HG03025 (cell line): ENCODE measurements at regions not wholly inside any gene's neighbourhood (a gene's known extent, or its start where the extent isn't known, plus 50 kb on each side); places are given as distances from the start of the nearest gene placed in this dataset.
A peak's percentile ranks its signal among the peaks of the same experiment; 100 is the strongest.
"Not testable (repeated sequence)": the region's sequence is repeated elsewhere in the genome, so short reads cannot be mapped to it uniquely, and the experiment has no call there.

ENCODE experiments used
- ATAC-seq: cut with Tn5 transposase; IDR thresholded peaks from one replicate; pipeline ENCODE4 v1.9.1; 2021; ENCODE audit warnings: mild to moderate bottlenecking, moderate library complexity; ENCODE audit not compliant: unreplicated experiment, low FRiP score

DNA sequence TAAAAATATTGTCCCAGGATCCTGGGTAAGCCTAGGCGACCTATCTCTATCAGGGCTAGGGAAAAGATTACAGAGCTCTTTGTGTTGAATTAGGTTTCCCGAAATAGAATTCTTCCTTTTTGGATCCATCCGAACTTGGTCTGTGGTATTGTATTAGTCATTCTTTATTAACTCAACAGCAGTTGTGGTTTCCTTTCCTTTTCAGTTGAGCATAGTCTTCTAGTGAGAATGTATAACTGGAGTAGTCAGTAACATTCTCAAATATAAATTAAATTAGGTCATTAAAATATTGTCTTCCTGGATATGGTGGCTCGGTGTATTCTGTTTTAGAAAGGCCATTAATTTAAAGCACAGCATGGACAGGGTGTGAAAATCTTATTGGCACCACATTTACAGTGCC is 520.4 kb downstream of the NLGN4X start:
- ATAC-seq, result no peak

- ATAC-seq, result no peak
Observed at GRCh38 chrX:5702890-5703289, 525.8 kb downstream of the NLGN4X start.

GRCh38 chrX:5695971-5696370 is 532.7 kb downstream of the NLGN4X start:
- no peak for ATAC-seq

GRCh38 chrX:5683996-5684395 is 544.7 kb downstream of the NLGN4X start:
- no peak for ATAC-seq

DNA sequence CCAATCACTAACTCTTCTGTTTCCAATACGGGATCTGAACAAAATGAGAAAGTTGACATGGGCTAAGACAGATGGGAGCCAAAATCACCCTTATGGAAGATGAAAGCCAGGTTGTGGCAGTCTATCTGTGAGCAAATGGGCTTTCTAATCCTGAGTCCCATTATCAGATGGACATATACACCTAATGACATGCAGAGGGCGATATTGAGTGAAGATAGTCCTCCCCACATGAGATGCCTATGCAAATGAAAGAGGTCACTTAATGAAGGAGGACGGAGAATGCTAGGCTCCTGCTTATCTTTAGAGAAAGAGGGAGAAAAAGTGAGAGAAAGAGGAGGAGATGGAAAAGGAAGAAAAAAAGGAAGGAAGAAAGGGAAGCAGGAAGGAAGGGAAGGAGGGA is 547.5 kb downstream of the NLGN4X start:
- ATAC-seq, result no peak

DNA sequence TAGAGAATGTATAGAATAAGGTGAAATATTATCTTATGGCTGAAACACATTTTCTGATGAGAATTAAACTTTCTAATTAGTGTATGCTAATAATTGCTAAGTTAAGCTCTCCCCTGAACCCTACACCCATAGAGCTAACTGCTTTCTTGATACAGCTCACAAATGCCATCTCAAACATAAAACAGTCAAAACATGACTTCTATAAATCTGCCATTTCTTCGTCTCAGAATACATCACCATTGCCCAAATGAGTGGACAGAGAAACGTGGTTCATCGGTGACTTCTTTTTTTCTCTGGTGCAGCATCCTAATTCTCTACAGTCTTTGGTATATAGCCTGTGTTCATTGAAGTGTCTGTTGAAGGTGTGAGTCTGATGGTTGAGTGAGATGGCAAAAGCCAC is 554.6 kb downstream of the NLGN4X start:
- ATAC-seq, result no peak

DNA sequence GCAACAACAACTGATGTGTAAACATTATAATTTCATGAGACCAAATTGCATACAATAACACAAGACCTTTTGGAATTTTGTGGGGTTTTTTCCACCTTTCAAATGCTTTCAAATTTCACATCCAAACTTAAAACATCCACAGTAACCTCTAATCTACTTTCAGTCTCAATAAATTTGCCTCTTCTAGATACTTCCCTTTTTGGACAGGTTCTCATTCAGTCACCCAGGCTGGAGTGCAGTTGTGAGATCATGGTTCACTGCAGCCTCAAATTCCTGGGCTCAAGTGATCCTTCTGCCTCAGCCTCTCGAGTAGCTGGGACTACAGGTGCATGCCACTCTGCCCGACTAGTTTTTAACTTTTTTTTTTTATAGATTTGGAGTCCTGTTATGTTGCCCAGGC is 556.6 kb downstream of the NLGN4X start:
- no peak for ATAC-seq

GRCh38 chrX:5666689-5667088 is 562.0 kb downstream of the NLGN4X start:
- not testable (repeated sequence) for ATAC-seq

GRCh38 chrX:5656544-5656943 is 572.1 kb downstream of the NLGN4X start:
- no peak for ATAC-seq

DNA sequence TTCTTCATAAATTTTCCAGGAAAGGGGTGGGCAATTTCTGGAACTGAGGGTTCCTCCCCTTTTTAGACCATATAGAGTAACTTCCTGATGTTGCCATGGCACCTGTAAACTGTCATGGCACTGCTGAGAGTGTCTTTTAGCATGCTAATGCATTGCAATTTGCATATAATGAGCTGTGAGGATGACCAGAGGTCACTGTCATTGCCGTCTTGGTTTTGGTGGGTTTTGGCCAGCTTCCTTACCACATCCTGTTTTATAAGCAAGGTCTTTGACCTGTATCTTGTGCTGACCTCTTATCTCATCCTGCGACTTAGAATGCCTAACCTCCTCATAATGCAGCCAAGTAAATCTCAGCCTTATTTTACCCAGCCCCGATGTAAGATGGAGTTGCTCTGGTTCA is 577.8 kb downstream of the NLGN4X start:
- ATAC-seq, result no peak

GRCh38 chrX:5648941-5649568 is 579.6 kb downstream of the NLGN4X start:
- no peak for ATAC-seq

- ATAC-seq, result peak; percentile 98
Observed at GRCh38 chrX:5646818-5647217, 581.8 kb downstream of the NLGN4X start.

DNA sequence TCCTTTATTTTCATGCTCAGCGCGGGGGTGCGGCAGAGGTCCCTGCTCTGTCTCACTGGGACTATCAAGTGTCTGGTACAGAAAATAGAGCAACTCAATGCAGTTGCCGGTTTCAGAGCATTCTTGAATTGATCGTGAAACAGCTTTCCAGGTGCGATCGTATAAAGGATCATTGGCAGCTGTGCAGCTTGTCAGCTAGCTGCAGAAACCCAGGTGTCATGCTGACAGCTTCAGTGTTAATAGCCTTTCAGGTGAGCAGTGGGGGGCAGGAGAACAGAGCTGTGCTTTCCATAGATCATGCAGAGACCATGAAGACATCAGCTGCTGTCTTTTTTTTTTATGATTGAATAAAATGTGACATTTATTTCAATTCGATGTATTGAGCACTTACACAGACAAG is 583.9 kb downstream of the NLGN4X start:
- ATAC-seq, result no peak

GRCh38 chrX:5640071-5640470 is 588.6 kb downstream of the NLGN4X start:
- ATAC-seq, result no peak

GRCh38 chrX:5638572-5638971 is 590.1 kb downstream of the NLGN4X start:
- ATAC-seq, result no peak

GRCh38 chrX:5632887-5633286 is 595.8 kb downstream of the NLGN4X start:
- ATAC-seq, result no peak

DNA sequence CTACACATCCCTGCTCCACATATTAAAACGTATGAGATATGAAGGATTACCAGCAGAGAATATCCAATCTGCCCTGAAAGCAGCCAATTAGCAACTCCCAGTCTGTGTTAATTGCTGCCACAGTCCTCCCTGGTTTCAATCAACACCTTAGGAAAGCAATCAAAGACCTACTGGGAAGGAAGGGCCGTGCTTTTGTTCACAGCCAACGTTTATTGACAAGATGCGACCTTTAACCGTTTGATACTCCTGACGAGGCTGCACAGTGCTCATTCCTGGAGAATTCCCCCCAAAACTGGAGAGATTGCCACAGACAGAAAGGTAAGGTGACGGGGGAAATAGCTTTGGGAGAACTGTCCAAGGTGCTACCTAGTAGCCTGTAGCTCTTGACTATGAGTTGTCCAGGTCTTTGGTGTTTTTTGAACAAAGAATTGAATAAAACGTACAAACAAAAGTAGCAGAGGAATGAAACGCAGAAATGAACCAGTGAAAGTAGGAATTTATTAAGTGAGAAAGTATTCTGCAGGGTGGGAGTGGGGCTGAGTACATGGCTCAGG is 596.5 kb downstream of the NLGN4X start:
- no peak for ATAC-seq

GRCh38 chrX:5617666-5618065 is 611.0 kb downstream of the NLGN4X start:
- no peak for ATAC-seq

- no peak for ATAC-seq
Observed at GRCh38 chrX:5595570-5595969, 633.1 kb downstream of the NLGN4X start.

DNA sequence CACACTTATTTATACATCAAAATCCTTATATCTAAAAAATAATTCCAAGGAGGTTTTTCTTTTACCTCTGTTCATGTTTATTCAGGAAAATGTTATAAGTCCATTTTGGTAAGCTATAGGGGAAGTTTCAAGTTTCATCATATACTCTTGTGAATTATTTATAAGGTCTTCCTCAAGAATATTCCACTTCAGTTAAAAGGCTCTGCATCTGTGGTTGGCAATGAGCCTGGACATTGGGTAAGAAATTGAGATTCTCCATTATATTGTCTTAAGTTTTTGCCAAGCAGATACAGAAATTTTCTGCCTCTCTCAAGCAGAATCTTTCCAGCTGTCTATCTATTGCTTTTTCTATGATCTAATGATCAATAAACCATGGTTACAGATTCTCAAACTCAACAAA is 641.9 kb downstream of the NLGN4X start:
- ATAC-seq, result no peak

GRCh38 chrX:5575407-5575806 is 653.3 kb downstream of the NLGN4X start:
- no peak for ATAC-seq

DNA sequence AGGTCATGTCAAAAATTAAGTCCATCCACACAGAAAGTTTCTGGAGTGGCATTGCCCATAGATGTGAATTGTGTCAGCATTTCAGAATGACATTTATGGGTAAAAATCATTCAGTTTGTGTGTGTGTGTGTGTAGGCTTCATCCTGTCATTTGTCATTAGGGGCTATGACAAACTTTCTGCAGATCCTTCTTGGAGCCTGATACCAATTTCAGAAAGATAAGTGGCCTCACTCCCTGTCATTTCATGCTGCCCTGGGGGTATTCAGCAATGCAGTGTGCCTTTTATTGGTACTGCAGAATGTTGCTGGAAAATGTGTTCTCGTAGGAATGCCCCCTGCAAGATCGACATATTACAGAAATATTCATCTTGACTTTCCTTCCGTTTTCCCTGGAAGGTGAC is 659.7 kb downstream of the NLGN4X start:
- ATAC-seq, result no peak

DNA sequence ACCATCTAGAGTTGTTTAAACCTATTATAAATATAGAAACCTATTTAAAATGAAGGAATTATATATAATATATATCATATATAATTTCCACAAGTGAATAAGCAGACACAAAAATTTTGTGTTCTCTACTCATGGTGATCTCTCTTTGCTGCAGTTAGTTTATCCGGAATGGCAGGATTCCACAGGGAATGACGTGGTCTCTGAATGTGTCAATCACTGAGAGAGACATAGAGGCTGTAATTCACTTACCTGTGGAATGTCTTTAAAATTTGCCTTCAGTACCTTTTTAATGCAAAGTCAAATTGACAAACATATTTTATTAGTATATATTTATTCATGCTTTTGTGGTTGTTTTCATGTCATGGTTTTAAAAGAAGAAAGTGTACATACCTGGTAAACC is 669.3 kb downstream of the NLGN4X start:
- no peak for ATAC-seq
